Stomach (tissue), 4 donors: ENCODE measurements at regions not wholly inside any gene's neighbourhood (a gene's known extent, or its start where the extent isn't known, plus 50 kb on each side); places are given as distances from the start of the nearest gene placed in this dataset.

Experiments
- EP300 ChIP-seq: sonication (generic); formaldehyde crosslinking; IDR thresholded peaks from one replicate; pipeline ENCODE4 v1.6.1; 2017; ENCODE audit warnings: antibody characterized with exemption
- POLR2A ChIP-seq, 4 donors: fragments of 450-650 bp; IDR thresholded peaks; one replicate each; pipeline ENCODE4 v1.6.1; 2016; ENCODE audit warnings: antibody characterized with exemption in 4 of 4, control low read depth in 2 of 4, mild to moderate bottlenecking in 1 of 4, moderate library complexity in 1 of 4
- POLR2AphosphoS5 ChIP-seq, 3 donors: sonication (generic); formaldehyde crosslinking; IDR thresholded peaks; one replicate each; pipeline ENCODE4 v1.6.1; 2016; ENCODE audit warnings: antibody characterized with exemption in 3 of 3
- TF ChIP-seq, protein P1 (sequence below), 7 experiments: fragments of 450-650 bp in 4 of 7; fragments of 200-600 bp in 3 of 7; sonication (generic) in 3 of 7; IDR thresholded peaks; one replicate each; pipeline ENCODE4 v1.5.1; 2016 to 2019; ENCODE audit warnings: antibody characterized with exemption in 7 of 7, control low read depth in 2 of 7, mild to moderate bottlenecking in 1 of 7

GRCh38 chr4:181307824-181308223 lies 935.4 kb upstream of the TENM3 start:
- no peak for TF ChIP-seq POLR2A (IDR thresholded peaks at IDR 0.05)
- TF ChIP-seq, protein P1, sequence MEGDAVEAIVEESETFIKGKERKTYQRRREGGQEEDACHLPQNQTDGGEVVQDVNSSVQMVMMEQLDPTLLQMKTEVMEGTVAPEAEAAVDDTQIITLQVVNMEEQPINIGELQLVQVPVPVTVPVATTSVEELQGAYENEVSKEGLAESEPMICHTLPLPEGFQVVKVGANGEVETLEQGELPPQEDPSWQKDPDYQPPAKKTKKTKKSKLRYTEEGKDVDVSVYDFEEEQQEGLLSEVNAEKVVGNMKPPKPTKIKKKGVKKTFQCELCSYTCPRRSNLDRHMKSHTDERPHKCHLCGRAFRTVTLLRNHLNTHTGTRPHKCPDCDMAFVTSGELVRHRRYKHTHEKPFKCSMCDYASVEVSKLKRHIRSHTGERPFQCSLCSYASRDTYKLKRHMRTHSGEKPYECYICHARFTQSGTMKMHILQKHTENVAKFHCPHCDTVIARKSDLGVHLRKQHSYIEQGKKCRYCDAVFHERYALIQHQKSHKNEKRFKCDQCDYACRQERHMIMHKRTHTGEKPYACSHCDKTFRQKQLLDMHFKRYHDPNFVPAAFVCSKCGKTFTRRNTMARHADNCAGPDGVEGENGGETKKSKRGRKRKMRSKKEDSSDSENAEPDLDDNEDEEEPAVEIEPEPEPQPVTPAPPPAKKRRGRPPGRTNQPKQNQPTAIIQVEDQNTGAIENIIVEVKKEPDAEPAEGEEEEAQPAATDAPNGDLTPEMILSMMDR (IDR thresholded peaks at IDR 0.05): no peak
- no peak for TF ChIP-seq EP300
- no peak for TF ChIP-seq POLR2AphosphoS5 (IDR thresholded peaks at IDR 0.05)
